Activated naive CD4-positive, alpha-beta T cell treated with anti-CD3 and anti-CD28 coated beads, Interleukin-2, amount 50 U/mL, for 24 hours (primary cell): ENCODE measurements at regions not wholly inside any gene's neighbourhood (a gene's known extent, or its start where the extent isn't known, plus 50 kb on each side); places are given as distances from the start of the nearest gene placed in this dataset.
"Not testable (repeated sequence)": the region's sequence is repeated elsewhere in the genome, so short reads cannot be mapped to it uniquely, and the experiment has no call there.

Experiments
- H3K27ac Mint-ChIP-seq: one replicate; pipeline ENCODE4 v1.8.0; 2021; ENCODE audit warnings: mild to moderate bottlenecking, mixed read lengths
- H3K27me3 Mint-ChIP-seq: one replicate; pipeline ENCODE4 v1.8.0; 2021; ENCODE audit warnings: mixed read lengths
- H3K36me3 Mint-ChIP-seq: one replicate; pipeline ENCODE4 v1.8.0; 2021; ENCODE audit warnings: mixed read lengths
- H3K4me1 Mint-ChIP-seq: one replicate; pipeline ENCODE4 v1.8.0; 2021; ENCODE audit warnings: mixed read lengths
- H3K4me3 Mint-ChIP-seq: one replicate; pipeline ENCODE4 v1.8.0; 2021; ENCODE audit warnings: mild to moderate bottlenecking, mixed read lengths
- H3K9me3 Mint-ChIP-seq: one replicate; pipeline ENCODE4 v1.8.0; 2021; ENCODE audit warnings: mixed read lengths

- Mint-ChIP-seq H3K9me3 (no peaks in the 10 kb centered on the region), H3K4me1 (peaks cover 4% of the 10 kb centered on the region), H3K4me3 (no peak overlapping the region), H3K36me3 (no peaks in the 10 kb centered on the region), H3K27me3 (peaks cover 3% of the 10 kb centered on the region), H3K27ac (peak overlapping the region; percentile 31)
Observed at GRCh38 chr2:234555161-234555560, 58.3 kb upstream of the ARL4C start.

GRCh38 chr2:234553223-234553622 is 56.3 kb upstream of the ARL4C start:
- not testable (repeated sequence) for H3K4me3 Mint-ChIP-seq, H3K9me3 Mint-ChIP-seq, H3K27me3 Mint-ChIP-seq, H3K36me3 Mint-ChIP-seq, H3K4me1 Mint-ChIP-seq, H3K27ac Mint-ChIP-seq

- Mint-ChIP-seq H3K9me3 (no peaks in the 10 kb centered on the region), H3K36me3 (no peaks in the 10 kb centered on the region), H3K4me1 (peaks cover 4% of the 10 kb centered on the region), H3K27me3 (peaks cover 9% of the 10 kb centered on the region), H3K27ac (no peak overlapping the region), H3K4me3 (no peak overlapping the region)
Observed at GRCh38 chr2:234550511-234551107, 53.7 kb upstream of the ARL4C start.

GRCh38 chr2:234550056-234550455 is 53.2 kb upstream of the ARL4C start:
- H3K4me1 Mint-ChIP-seq: peaks cover 4% of the 10 kb centered on the region
- no peak overlapping the region for H3K27ac Mint-ChIP-seq
- H3K36me3 Mint-ChIP-seq: no peaks in the 10 kb centered on the region
- H3K9me3 Mint-ChIP-seq: no peaks in the 10 kb centered on the region
- H3K4me3 Mint-ChIP-seq: no peak overlapping the region
- H3K27me3 Mint-ChIP-seq: peaks cover 9% of the 10 kb centered on the region

- Mint-ChIP-seq H3K27me3 (peaks cover 9% of the 10 kb centered on the region), H3K4me1 (peaks cover 4% of the 10 kb centered on the region), H3K4me3 (no peak overlapping the region), H3K9me3 (no peaks in the 10 kb centered on the region), H3K27ac (no peak overlapping the region), H3K36me3 (no peaks in the 10 kb centered on the region)
Observed at GRCh38 chr2:234548695-234549420, 52.0 kb upstream of the ARL4C start.

- Mint-ChIP-seq H3K4me1 (peaks cover 4% of the 10 kb centered on the region), H3K4me3 (no peak overlapping the region), H3K9me3 (no peaks in the 10 kb centered on the region), H3K36me3 (no peaks in the 10 kb centered on the region), H3K27me3 (peaks cover 9% of the 10 kb centered on the region), H3K27ac (no peak overlapping the region)
Observed at GRCh38 chr2:234546770-234547169, 49.9 kb upstream of the ARL4C start.
